ENCODE measurements at regions not wholly inside any gene's neighbourhood (a gene's known extent, or its start where the extent isn't known, plus 50 kb on each side); places are given as distances from the start of the nearest gene placed in this dataset.

DNA sequence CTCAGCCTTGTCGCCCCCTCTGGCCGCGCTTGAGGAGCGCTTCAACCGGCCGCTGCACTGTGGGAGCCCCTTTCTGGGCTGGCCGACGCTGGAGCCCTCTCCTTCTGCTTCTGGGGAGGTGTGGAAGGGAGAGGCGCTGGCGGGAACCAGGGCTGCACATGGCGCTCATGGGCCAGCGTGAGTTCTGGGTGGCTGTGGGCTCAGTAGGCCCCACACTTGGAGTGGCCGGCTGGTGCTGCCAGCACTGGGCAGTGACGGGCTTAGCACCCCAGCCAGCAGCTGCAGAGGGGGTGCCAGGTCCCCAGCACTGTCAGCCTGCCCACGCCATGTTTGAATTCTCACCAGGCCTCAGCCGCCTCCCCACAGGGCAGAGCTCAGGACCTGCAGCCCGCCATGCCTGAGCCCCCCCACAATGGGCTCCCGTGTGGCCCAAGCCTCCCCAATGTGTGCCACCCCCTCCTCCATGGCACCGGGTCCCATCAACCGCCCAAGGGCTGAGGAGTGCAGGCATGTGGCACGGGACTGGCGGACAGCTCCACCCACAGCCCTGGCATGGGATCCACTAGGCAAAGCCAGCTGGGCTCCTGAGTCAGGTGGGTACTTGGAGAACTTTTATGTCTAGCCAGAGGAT lies 615.2 kb downstream of the TRIML1 start:
- Histone ChIP-seq H3K36me3 (no peaks in the 10 kb centered on the region), H3K27ac (no peak overlapping the region), H3K4me3 (no peak overlapping the region), H3K4me1 (no peaks in the 10 kb centered on the region), H3K9me3 (peaks cover 0 to 44% (median 0%) of the 10 kb centered on the region in 11 donors), H3K27me3 (no peaks in the 10 kb centered on the region)
- 86% methylated on average over 21 to 22 of the region's 22 CpGs for WGBS, 2 donors
- TF ChIP-seq, protein P1, sequence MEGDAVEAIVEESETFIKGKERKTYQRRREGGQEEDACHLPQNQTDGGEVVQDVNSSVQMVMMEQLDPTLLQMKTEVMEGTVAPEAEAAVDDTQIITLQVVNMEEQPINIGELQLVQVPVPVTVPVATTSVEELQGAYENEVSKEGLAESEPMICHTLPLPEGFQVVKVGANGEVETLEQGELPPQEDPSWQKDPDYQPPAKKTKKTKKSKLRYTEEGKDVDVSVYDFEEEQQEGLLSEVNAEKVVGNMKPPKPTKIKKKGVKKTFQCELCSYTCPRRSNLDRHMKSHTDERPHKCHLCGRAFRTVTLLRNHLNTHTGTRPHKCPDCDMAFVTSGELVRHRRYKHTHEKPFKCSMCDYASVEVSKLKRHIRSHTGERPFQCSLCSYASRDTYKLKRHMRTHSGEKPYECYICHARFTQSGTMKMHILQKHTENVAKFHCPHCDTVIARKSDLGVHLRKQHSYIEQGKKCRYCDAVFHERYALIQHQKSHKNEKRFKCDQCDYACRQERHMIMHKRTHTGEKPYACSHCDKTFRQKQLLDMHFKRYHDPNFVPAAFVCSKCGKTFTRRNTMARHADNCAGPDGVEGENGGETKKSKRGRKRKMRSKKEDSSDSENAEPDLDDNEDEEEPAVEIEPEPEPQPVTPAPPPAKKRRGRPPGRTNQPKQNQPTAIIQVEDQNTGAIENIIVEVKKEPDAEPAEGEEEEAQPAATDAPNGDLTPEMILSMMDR (IDR thresholded peaks at IDR 0.05): no peak
- ATAC-seq (no peak), DNase-seq (no peak)
- intact Hi-C loops (cut with DNase I): no loop called here

DNA sequence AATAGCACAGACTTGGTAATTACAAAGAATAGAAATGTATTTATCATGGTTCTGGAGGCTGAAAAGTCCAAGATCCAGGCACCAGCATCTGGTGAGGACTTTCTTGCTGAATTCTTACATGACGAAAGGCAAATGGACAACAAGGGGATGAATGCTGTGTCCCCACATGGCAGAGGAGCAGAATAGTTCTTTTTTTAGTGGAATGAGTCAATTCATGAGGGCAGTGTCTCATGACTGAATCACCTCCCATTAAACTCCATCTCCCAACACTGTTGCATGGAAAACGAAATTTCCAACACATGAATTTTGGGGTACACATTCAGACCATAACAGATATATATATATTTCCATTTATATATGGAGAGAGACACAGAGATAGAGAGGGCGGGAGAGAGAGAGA lies 628.3 kb downstream of the TRIML1 start:
- TF ChIP-seq, protein P1 (IDR thresholded peaks at IDR 0.05): no peak
- H3K27ac ChIP-seq: no peak overlapping the region
- WGBS, 2 donors: 67 to 78% methylated on average over 3 of the region's 3 CpGs
- ATAC-seq: no peak
- H3K4me3 ChIP-seq: no peak overlapping the region
- no peaks in the 10 kb centered on the region for H3K36me3 ChIP-seq
- peaks cover 0 to 34% (median 0%) of the 10 kb centered on the region in 11 donors for H3K9me3 ChIP-seq
- no peaks in the 10 kb centered on the region for H3K4me1 ChIP-seq
- intact Hi-C loops (cut with DNase I): no loop called here
- no peaks in the 10 kb centered on the region for H3K27me3 ChIP-seq
- DNase-seq: no peak

DNA sequence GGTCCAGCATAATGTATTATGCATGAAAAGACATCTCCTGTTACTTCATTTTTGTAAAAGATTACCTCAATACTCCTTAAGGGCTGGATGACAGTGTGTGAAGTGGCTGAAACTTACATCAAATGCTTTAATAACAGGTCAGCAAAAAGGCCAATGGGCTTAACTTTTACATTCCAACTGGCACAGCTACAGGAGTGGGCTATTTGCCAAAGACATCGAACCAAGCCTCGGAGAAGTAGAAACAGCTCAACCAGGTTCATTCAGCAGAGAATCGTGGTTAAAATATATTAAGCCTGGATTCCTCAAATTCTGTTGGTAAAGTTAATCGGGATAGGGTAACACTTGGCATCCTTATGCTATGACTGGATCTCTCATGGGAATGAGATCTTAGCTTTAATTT lies 639.7 kb downstream of the TRIML1 start:
- WGBS, 2 donors: 70 to 75% methylated on average over 4 of the region's 4 CpGs
- Histone ChIP-seq H3K27ac (no peak overlapping the region), H3K36me3 (no peaks in the 10 kb centered on the region), H3K4me1 (peaks cover 0 to 4% (median 0%) of the 10 kb centered on the region in 9 donors), H3K4me3 (no peak overlapping the region), H3K27me3 (no peaks in the 10 kb centered on the region), H3K9me3 (peaks cover 0 to 4% (median 0%) of the 10 kb centered on the region in 11 donors)
- TF ChIP-seq, protein P1 (IDR thresholded peaks at IDR 0.05): no peak
- ATAC-seq (no peak), DNase-seq (no peak)
- intact Hi-C loops (cut with DNase I): no loop called here

DNA sequence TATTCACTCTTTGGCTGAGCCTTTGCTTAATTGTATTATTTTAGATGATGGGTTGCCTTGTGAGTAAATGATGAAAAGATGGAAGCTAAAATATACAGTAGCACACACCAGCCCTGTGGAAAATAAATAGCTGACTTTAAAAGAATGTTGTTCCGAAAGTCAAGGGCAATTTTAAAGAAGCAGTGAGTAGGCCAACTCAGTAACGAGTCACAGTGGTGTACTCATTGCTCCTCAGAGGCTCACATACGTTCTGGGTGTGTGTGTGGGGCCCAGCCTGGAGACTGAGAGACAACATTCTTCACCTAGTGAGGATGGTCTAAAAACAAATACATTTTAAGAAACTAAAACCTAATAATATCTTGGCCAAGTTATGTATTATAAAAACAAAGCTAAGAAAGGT lies 640.3 kb downstream of the TRIML1 start:
- peaks cover 0 to 4% (median 0%) of the 10 kb centered on the region in 9 donors for H3K4me1 ChIP-seq
- ATAC-seq: no peak
- peaks cover 0 to 4% (median 0%) of the 10 kb centered on the region in 11 donors for H3K9me3 ChIP-seq
- WGBS, 2 donors: 68 to 82% methylated on average over 3 of the region's 3 CpGs
- no peak overlapping the region for H3K27ac ChIP-seq
- H3K36me3 ChIP-seq: no peaks in the 10 kb centered on the region
- no peak overlapping the region for H3K4me3 ChIP-seq
- TF ChIP-seq, protein P1 (IDR thresholded peaks at IDR 0.05): no peak
- intact Hi-C loops (cut with DNase I): no loop called here
- no peak for DNase-seq
- H3K27me3 ChIP-seq: no peaks in the 10 kb centered on the region
